ENCODE measurements at regions not wholly inside any gene's neighbourhood (a gene's known extent, or its start where the extent isn't known, plus 50 kb on each side); places are given as distances from the start of the nearest gene placed in this dataset.

DNA sequence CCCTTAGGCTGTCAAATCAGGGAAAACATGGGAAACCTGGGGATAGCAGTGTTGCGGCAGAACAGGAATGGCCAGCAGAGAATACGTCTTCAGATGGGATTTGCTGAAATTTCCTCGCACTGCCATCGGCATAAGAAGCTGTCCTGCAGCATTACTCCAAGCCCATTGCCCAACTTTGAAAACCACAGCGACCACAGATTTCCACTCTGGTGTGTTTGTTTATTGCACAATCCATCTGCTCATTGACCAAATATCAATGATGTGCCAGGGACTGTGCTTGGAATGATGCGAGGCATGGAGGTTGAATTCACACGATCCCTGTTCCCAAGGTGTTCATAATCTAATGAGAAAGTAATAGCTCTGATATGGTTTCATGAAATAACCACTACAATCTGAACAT is 383.3 kb upstream of the MYT1L start:
- TF ChIP-seq, protein P1, sequence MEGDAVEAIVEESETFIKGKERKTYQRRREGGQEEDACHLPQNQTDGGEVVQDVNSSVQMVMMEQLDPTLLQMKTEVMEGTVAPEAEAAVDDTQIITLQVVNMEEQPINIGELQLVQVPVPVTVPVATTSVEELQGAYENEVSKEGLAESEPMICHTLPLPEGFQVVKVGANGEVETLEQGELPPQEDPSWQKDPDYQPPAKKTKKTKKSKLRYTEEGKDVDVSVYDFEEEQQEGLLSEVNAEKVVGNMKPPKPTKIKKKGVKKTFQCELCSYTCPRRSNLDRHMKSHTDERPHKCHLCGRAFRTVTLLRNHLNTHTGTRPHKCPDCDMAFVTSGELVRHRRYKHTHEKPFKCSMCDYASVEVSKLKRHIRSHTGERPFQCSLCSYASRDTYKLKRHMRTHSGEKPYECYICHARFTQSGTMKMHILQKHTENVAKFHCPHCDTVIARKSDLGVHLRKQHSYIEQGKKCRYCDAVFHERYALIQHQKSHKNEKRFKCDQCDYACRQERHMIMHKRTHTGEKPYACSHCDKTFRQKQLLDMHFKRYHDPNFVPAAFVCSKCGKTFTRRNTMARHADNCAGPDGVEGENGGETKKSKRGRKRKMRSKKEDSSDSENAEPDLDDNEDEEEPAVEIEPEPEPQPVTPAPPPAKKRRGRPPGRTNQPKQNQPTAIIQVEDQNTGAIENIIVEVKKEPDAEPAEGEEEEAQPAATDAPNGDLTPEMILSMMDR (conservative IDR thresholded peaks at IDR 0.05 in 1 of 2, IDR thresholded peaks at IDR 0.05 in 1 of 2; ENCODE audit: low read depth in 1 of 2, low read length in 2 of 2): no peak
- TF ChIP-seq EZH2 (IDR thresholded peaks at IDR 0.05; ENCODE audit: low read length, missing control alignments): no peak

Data from fibroblast of lung (primary cell).